ENCODE measurements at regions not wholly inside any gene's neighbourhood (a gene's known extent, or its start where the extent isn't known, plus 50 kb on each side); places are given as distances from the start of the nearest gene placed in this dataset.
"Not testable (repeated sequence)": the region's sequence is repeated elsewhere in the genome, so short reads cannot be mapped to it uniquely, and the experiment has no call there.

- FAIRE-seq (no peak), DNase-seq (ENCODE audit: low spot score) (no peak)
Observed at GRCh38 chr5:67652201-67652600, 455.6 kb upstream of the CD180 start.

- no peak for FAIRE-seq
- no peak for DNase-seq (ENCODE audit: low spot score)
Observed at GRCh38 chr5:67651180-67651579, 454.6 kb upstream of the CD180 start.

- FAIRE-seq (no peak), DNase-seq (ENCODE audit: low spot score) (no peak)
Observed at GRCh38 chr5:67648201-67648671, 451.6 kb upstream of the CD180 start.

- FAIRE-seq, result no peak
- no peak for DNase-seq (ENCODE audit: low spot score)
Observed at GRCh38 chr5:67647772-67648171, 451.2 kb upstream of the CD180 start.

- DNase-seq (ENCODE audit: low spot score) (no peak), FAIRE-seq (no peak)
Observed at GRCh38 chr5:67644221-67644920, 447.8 kb upstream of the CD180 start.

- DNase-seq (ENCODE audit: low spot score), result no peak
- FAIRE-seq, result no peak
Observed at GRCh38 chr5:67643536-67643935, 446.9 kb upstream of the CD180 start.

- no peak for FAIRE-seq
- DNase-seq (ENCODE audit: low spot score), result no peak
Observed at GRCh38 chr5:67639976-67640375, 443.4 kb upstream of the CD180 start.

- FAIRE-seq, result no peak
Observed at GRCh38 chr5:67639313-67639712, 442.7 kb upstream of the CD180 start.

GRCh38 chr5:67636850-67637524, 440.4 kb upstream of the CD180 start:
- DNase-seq (ENCODE audit: low spot score) (no peak), FAIRE-seq (no peak)

More at GRCh38 chr5:67639313-67639712, 442.7 kb upstream of the CD180 start:
- no peak for DNase-seq (ENCODE audit: low spot score)

- DNase-seq (ENCODE audit: low spot score), result no peak
- no peak for FAIRE-seq
Observed at GRCh38 chr5:67636091-67636490, 439.5 kb upstream of the CD180 start.

- FAIRE-seq; DNase-seq (ENCODE audit: low spot score): not testable (repeated sequence)
Observed at GRCh38 chr5:67627079-67627478, 430.5 kb upstream of the CD180 start.

- DNase-seq (ENCODE audit: low spot score), result no peak
- no peak for FAIRE-seq
Observed at GRCh38 chr5:67623078-67623477, 426.5 kb upstream of the CD180 start.

- FAIRE-seq (no peak), DNase-seq (ENCODE audit: low spot score) (no peak)
Observed at GRCh38 chr5:67620424-67621397, 424.1 kb upstream of the CD180 start.

- no peak for DNase-seq (ENCODE audit: low spot score)
- FAIRE-seq, result no peak
Observed at GRCh38 chr5:67619636-67620035, 423.0 kb upstream of the CD180 start.

- no peak for FAIRE-seq
- no peak for DNase-seq (ENCODE audit: low spot score)
Observed at GRCh38 chr5:67619235-67619634, 422.6 kb upstream of the CD180 start.

- FAIRE-seq, result no peak
- no peak for DNase-seq (ENCODE audit: low spot score)
Observed at GRCh38 chr5:67617051-67617450, 420.5 kb upstream of the CD180 start.

- no peak for FAIRE-seq
- DNase-seq (ENCODE audit: low spot score), result no peak
Observed at GRCh38 chr5:67612961-67613360, 416.4 kb upstream of the CD180 start.

- no peak for DNase-seq (ENCODE audit: low spot score)
- no peak for FAIRE-seq
Observed at GRCh38 chr5:67610186-67610912, 413.8 kb upstream of the CD180 start.

GRCh38 chr5:67607958-67608357, 411.4 kb upstream of the CD180 start:
- DNase-seq (ENCODE audit: low spot score), result no peak
- FAIRE-seq, result no peak

GRCh38 chr5:67606586-67606947, 410.0 kb upstream of the CD180 start:
- FAIRE-seq, result no peak
- no peak for DNase-seq (ENCODE audit: low spot score)
